DMS 273 (cell line): ENCODE measurements at regions not wholly inside any gene's neighbourhood (a gene's known extent, or its start where the extent isn't known, plus 50 kb on each side); places are given as distances from the start of the nearest gene placed in this dataset.

Experiments used
- DNase-seq: peaks from one replicate; lab custom pipeline; 2025; ENCODE audit not compliant: unreplicated experiment; lab: John Stamatoyannopoulos, UW

GRCh38 chr1:87437663-87438295 is 109.1 kb downstream of the LMO4 start:
- DNase-seq = no peak

- no peak for DNase-seq
Observed at GRCh38 chr1:87439821-87440220, 111.1 kb downstream of the LMO4 start.

- DNase-seq = peak; percentile 3
Observed at GRCh38 chr1:87449348-87449963, 120.8 kb downstream of the LMO4 start.

DNA sequence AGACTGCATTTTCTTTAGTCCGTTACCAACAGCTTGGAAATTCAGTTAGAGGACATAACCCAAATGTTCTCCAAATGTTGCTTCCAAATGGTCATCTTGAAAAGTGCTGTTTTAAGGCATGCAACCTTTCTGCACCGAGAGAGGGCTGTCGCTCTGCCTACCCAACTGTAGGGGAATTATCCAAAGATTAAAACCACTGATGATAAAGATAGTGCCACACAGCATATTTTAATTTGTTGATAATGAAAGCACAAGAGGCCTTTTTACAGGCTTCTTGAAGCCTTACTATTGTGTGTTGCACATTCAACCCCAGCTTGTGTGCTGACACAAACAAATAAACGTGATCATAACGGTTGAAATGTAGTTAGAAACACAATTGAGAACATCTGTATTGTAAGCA is 121.5 kb downstream of the LMO4 start:
- DNase-seq = no peak

- no peak for DNase-seq
Observed at GRCh38 chr1:87450615-87451209, 122.0 kb downstream of the LMO4 start.

- no peak for DNase-seq
Observed at GRCh38 chr1:87451229-87451920, 122.7 kb downstream of the LMO4 start.

DNA sequence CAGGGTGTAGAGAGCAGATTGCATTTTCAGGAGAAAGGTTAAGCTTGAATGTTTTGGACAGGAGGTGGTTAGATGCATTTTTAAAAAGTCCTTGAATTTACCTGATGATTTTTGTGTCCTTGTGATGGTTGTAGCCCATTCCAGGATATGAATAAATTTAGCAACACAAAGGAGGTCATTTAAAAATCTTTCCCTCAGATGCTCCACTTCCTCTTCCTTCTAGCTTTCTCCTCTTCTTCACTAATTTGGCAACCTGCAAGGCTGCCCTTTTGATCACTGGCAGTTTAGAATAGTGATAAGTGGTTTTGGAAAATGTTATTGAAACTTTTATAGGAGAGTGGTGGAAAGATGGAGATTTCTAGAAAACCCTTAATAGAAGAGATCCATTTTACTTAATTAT is 124.0 kb downstream of the LMO4 start:
- DNase-seq = no peak

- DNase-seq = no peak
Observed at GRCh38 chr1:87457408-87457807, 128.7 kb downstream of the LMO4 start.

DNA sequence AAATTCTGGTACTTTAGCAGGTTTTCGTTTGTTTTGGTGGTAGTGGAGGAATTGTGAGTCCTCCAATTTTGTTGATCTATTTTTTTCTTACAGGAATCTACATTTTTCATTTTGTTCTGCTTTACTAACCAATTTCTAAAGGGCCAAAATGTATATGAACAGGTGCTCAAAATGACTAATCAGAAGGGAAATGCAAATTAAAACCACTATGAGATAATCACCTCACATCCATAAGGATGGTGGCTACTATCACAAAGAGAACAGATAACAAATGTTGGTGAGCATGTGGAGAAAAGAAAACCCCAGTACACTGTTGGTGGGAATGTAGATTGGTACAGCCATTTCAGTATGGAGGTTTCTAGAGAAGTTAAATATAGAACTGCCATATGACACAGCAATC is 134.2 kb downstream of the LMO4 start:
- no peak for DNase-seq

DNA sequence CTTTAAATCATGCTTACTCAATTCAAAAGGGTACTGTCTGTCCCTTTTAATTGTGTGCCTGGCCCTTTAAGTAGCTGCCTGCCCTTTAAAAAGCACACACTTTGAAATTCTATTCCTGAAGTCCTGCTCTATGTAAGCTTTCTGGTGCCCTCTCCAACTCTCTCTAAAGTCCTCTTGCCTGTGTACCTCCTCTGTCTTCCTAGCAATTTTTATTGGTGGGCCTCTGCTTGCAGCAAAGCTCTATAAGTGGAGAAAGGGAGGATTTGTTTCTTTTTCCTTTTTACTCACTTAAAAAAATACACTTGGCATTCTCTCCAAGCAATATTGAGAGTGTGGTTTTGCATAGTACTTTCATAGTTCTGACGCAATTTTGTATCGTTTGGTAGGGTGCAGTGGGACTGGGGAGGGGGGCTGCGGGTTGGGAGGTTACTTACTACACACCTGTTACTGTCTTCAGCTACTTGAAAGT is 135.4 kb downstream of the LMO4 start:
- no peak for DNase-seq

DNA sequence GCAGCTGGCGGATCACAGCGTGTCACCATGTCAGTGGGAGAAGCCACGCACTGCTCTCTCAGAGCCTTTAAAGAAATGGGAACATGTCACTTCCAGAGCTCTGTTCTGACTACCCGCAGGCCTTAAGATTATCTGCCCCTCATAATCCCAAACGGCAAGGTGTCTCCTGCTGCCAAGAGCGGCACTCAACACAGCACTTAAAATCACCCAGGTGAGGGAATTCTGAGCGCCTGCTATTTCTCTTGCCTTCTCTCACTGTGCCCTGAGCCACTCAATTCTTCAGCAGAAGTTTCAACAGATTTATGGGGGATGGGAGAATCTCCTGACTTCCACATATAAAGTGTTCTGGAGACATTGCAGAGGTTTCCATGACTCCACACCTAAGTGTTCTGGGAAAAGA is 137.9 kb downstream of the LMO4 start:
- DNase-seq = no peak

GRCh38 chr1:87472716-87473115 is 144.0 kb downstream of the LMO4 start:
- no peak for DNase-seq

- no peak for DNase-seq
Observed at GRCh38 chr1:87473203-87473661, 144.6 kb downstream of the LMO4 start.

DNA sequence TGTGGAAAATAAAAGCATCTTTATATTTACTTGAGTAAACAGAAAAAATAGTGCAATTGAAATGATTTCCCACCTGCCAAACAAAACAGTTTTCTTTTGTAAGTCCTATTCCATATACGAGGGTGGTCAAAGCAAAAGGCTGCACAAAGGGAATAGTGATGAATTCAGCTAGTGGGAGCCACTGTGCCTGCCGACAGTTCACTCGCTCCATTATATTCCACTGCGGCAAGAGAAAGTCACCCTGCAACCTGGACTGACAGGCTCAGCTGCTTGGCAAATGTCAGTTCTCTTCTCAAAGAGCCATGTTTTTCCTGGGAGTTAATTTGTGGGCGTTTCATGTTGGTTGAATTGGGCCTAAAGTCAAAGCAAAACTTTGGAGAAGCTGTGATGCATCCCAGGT is 145.4 kb downstream of the LMO4 start:
- no peak for DNase-seq

DNA sequence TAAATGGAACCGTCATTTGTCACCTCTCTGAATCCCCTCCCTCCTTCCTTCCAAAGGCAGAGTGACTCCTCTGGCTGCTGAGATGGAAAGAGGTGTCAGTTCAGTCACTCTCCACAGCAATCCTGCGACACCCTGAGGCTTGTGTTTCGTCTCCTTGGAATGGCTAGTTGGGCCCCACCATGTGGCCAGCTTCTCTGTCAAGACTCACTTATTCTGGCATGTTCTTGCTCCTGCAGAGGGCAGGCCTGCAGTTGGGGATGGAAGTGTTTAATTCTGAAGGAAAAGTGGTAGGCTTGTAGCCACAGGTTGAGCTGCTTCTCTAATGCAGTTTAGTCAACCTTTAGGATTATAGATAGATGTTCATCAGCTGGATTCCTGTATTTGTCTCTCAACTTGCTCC is 149.6 kb downstream of the LMO4 start:
- peak; percentile 1 for DNase-seq

GRCh38 chr1:87495147-87495546 is 166.5 kb downstream of the LMO4 start:
- DNase-seq = no peak

DNA sequence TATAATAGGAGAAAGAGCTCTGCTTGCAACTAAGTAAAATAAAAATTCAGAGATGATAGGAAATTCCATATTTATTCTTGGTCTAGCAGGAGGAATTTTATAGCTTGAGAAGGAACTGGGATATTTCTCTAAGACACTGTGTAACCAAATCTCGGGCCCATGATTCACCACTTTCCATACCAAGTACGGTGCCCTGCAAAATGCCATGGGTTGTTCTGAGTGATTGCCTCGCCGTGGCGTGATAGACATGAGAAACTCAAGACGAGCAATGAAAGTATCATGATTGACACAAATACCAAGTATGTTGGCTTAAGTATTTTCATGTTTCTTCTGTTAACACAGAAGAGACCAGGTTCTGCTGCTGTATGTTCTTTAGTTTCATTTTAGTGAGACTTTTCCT is 167.2 kb downstream of the LMO4 start:
- DNase-seq = no peak

- DNase-seq = no peak
Observed at GRCh38 chr1:87497380-87498203, 168.9 kb downstream of the LMO4 start.

- DNase-seq = no peak
Observed at GRCh38 chr1:87501738-87502137, 173.1 kb downstream of the LMO4 start.

- no peak for DNase-seq
Observed at GRCh38 chr1:87505391-87505983, 176.8 kb downstream of the LMO4 start.

GRCh38 chr1:87506147-87506546 is 177.5 kb downstream of the LMO4 start:
- no peak for DNase-seq
